ENCODE measurements at regions not wholly inside any gene's neighbourhood (a gene's known extent, or its start where the extent isn't known, plus 50 kb on each side); places are given as distances from the start of the nearest gene placed in this dataset.

DNA sequence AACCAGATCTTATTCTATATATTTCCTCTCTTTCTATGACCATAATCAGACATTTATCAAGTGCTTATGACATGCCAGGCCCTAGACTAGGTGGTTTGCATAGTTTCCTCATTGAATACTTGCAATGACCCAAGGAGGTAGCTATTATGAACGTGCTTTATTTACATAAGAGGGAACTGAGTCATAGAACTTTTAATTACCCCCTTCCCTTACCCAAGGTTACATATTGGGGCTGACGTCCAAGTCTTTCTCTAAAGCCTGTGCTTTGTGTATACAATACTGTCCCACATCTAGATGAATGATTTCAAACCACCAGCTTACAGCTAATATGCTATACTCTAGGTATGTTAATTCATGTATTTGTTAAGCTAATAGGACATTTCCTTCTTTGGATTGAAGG is 91.9 kb upstream of the NPY start:
- TF ChIP-seq, protein P1, sequence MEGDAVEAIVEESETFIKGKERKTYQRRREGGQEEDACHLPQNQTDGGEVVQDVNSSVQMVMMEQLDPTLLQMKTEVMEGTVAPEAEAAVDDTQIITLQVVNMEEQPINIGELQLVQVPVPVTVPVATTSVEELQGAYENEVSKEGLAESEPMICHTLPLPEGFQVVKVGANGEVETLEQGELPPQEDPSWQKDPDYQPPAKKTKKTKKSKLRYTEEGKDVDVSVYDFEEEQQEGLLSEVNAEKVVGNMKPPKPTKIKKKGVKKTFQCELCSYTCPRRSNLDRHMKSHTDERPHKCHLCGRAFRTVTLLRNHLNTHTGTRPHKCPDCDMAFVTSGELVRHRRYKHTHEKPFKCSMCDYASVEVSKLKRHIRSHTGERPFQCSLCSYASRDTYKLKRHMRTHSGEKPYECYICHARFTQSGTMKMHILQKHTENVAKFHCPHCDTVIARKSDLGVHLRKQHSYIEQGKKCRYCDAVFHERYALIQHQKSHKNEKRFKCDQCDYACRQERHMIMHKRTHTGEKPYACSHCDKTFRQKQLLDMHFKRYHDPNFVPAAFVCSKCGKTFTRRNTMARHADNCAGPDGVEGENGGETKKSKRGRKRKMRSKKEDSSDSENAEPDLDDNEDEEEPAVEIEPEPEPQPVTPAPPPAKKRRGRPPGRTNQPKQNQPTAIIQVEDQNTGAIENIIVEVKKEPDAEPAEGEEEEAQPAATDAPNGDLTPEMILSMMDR (IDR thresholded peaks at IDR 0.05): no peak
- no peak for TF ChIP-seq POLR2A (IDR thresholded peaks at IDR 0.05)
